LNCaP clone FGC (cell line): ENCODE measurements at regions not wholly inside any gene's neighbourhood (a gene's known extent, or its start where the extent isn't known, plus 50 kb on each side); places are given as distances from the start of the nearest gene placed in this dataset.
"Not testable (repeated sequence)": the region's sequence is repeated elsewhere in the genome, so short reads cannot be mapped to it uniquely, and the experiment has no call there.

Source experiments
- DNase-seq: peaks from one replicate; pipeline ENCODE4 v3.0.0-alpha.2; 2011; ENCODE audit warnings: low read depth
- H3K4me3 ChIP-seq: 2 replicates; pipeline ENCODE4 v1.5.1; 2011; ENCODE audit warnings: mild to moderate bottlenecking, low read depth, low read length, control low read depth
- TF ChIP-seq, protein P1 (sequence below): IDR thresholded peaks from 2 replicates; pipeline ENCODE4 v1.5.1; 2012; ENCODE audit warnings: mild to moderate bottlenecking; ENCODE audit not compliant: control insufficient read depth, insufficient read depth; ENCODE audit errors: extremely low read depth

DNA sequence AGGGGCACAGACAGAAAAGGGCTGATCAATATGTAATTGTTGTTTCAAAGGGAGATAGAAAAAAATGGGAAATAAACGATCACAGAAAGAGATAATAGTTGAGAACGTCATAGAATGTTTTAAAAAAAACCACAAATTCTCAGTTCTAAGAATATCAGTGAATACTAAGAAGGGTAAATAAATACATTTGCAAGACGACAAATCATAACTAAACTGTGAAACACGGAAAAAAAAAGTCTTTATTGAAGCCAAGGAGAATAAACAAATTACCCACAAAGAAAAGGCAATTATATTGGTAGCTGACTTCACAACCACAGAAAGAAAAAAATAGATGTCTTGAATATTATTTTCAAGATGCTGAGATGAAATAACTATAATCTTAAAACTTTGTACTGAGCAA lies 305.2 kb upstream of the STEAP1 start:
- no peak overlapping the region for H3K4me3 ChIP-seq
- DNase-seq: no peak
- TF ChIP-seq, protein P1, sequence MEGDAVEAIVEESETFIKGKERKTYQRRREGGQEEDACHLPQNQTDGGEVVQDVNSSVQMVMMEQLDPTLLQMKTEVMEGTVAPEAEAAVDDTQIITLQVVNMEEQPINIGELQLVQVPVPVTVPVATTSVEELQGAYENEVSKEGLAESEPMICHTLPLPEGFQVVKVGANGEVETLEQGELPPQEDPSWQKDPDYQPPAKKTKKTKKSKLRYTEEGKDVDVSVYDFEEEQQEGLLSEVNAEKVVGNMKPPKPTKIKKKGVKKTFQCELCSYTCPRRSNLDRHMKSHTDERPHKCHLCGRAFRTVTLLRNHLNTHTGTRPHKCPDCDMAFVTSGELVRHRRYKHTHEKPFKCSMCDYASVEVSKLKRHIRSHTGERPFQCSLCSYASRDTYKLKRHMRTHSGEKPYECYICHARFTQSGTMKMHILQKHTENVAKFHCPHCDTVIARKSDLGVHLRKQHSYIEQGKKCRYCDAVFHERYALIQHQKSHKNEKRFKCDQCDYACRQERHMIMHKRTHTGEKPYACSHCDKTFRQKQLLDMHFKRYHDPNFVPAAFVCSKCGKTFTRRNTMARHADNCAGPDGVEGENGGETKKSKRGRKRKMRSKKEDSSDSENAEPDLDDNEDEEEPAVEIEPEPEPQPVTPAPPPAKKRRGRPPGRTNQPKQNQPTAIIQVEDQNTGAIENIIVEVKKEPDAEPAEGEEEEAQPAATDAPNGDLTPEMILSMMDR: no peak

DNA sequence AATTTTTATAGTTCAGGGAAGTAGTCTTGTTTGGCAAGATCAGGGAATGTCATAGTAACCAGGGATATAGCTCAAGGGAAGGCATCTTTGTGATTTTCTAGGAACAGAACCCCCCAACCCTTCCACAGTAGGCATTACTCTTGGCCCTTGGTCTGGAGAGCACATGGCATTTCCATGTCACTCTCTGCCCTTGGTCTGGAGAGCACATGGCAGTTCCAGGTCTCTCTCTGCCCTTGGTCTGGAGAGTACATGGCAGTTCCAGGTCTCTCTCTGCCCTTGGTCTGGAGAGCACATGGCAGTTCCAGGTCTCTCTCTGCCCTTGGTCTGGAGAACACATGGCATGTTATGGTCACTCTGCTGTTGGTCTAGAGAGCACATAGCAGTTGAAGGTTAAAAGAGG lies 297.2 kb upstream of the STEAP1 start:
- not testable (repeated sequence) for H3K4me3 ChIP-seq, DNase-seq

DNA sequence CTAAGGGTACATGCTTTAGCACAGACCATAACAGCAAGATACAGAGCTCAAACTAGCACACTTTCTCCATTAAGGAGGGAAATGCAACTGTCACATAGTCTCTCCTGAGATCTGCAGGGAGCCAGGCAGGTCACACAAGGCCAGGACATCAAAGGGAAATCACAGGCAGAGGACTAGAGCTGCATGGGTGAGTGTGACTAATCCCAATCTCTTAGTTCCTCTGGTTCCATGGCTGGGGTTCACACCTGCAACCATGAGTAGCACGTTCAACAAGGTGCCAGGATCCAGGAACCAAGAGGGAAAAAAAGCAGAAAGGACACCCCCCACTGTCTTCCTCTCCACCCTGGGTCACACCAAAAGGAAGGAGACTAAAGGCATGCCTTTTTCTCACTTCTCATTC lies 296.5 kb upstream of the STEAP1 start:
- H3K4me3 ChIP-seq: no peak overlapping the region
- TF ChIP-seq, protein P1: no peak
- DNase-seq: no peak

DNA sequence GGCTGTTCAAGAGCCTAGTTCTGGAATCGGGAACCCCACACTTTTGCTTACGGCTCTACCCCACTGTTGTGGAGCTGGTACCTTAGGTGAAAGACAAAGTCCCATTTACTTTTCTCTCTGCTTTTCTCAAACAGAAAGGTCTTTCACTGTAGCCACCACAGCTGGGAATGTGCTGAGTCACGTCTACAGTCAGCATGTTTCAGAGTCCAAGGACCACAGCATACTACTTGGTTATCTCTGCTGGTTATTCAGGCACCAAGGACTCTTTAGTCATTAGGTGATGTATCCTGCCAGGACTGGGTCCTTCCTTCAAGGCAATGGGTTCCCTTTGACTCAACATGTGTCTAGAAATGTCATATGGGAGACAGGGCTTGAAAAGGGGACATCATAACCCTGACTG lies 266.8 kb upstream of the STEAP1 start:
- TF ChIP-seq, protein P1: no peak
- DNase-seq: no peak
- no peak overlapping the region for H3K4me3 ChIP-seq

DNA sequence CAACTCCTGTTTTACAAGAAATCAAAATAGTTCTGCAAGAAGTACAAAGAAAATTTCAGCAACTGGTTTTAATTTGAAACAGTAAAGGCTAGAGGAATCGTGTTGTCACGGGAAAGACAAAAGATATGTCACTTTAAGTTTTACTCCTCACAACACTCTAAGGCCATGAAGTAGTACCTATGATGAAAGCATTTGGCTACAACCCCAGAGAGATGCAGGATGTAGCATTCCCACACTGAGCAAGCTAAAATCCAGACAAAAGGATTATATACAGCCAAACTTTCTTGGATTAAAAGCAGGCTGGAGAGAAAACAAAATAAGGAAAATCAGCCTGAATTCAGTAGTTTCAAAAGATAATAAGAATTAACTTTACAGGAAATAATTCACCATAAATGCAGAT lies 245.5 kb upstream of the STEAP1 start:
- no peak overlapping the region for H3K4me3 ChIP-seq
- TF ChIP-seq, protein P1: no peak
- no peak for DNase-seq

DNA sequence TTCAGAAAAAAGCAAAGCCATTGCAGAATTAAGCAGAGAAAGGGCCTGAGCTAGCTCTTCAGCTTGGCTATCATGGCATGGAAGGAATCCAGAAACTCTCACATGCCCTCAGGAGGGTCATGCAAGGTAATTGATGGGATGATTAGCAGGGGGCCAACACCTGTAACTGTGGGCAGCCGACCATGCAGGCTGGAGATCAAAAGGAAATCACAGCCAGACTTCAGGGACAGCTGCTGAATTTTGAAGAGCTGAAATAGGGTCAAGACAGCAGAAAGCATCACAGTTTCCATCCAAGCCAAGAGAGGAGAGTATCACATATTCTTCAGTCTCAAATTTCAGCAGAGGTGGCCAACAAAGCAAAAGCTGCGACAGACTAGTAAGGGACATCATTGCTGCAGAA lies 239.6 kb upstream of the STEAP1 start:
- no peak overlapping the region for H3K4me3 ChIP-seq
- TF ChIP-seq, protein P1: no peak
- DNase-seq: no peak

DNA sequence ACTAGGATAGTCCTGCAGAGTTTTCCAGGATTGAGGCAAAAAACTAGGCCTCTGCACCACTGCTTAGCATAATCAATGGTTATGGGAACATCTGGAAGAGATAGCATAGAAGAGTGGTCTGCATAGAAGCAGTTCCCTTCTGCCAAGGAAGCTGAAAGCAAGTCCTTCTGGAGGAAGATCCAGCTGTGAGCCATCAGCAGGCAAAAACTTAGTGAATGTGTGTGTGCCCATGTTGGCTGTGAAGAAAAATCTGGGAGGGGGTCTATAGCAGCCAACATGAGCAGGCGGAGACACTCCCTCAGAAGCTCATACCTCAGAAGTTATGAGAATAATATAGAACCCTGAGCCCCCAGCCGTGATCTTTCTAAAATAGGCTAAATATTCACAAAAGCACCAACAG lies 228.1 kb upstream of the STEAP1 start:
- DNase-seq: no peak
- TF ChIP-seq, protein P1: no peak
- H3K4me3 ChIP-seq: no peak overlapping the region

DNA sequence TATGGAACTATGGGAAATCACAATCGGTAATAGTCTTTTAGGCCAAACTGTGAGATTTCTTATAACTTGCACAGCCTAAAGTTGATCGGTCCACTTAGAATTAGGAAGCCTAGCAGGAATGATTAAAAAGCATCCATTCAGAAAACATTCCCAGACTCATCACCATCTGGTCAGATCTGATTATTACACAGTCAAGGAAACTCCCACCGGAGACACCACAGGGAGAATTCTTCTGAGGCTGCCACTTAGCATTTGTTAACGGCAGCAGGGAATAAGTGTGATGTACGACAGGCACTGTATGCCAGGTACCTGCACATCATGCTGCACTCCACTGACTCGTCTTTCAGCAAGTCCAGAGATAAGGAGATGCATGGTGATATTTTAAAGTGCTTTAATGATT lies 227.6 kb upstream of the STEAP1 start:
- no peak overlapping the region for H3K4me3 ChIP-seq
- no peak for DNase-seq
- TF ChIP-seq, protein P1: no peak
